Fibroblast of mammary gland (primary cell): ENCODE measurements at regions not wholly inside any gene's neighbourhood (a gene's known extent, or its start where the extent isn't known, plus 50 kb on each side); places are given as distances from the start of the nearest gene placed in this dataset.

Source experiments
- DNase-seq: peaks from one replicate; pipeline ENCODE4 v3.0.0-alpha.2; 2010; ENCODE audit warnings: low read depth
- H3K4me3 ChIP-seq: 2 replicates; pipeline ENCODE4 v1.5.1; 2011; ENCODE audit warnings: low read depth, mild to moderate bottlenecking, low read length, moderate library complexity; ENCODE audit not compliant: control insufficient read depth
- CTCF ChIP-seq: conservative IDR thresholded peaks from 2 replicates; pipeline ENCODE4 v1.5.1; 2011; ENCODE audit warnings: low read depth, low read length, inconsistent platforms; ENCODE audit not compliant: control insufficient read depth, insufficient read depth

- DNase-seq = no peak
Observed at GRCh38 chr12:53830631-53831030, 78.9 kb upstream of the CISTR start.

GRCh38 chr12:53836119-53836655 lies 84.4 kb upstream of the CISTR start:
- TF ChIP-seq CTCF = no peak
- H3K4me3 ChIP-seq = no peak overlapping the region
- no peak for DNase-seq

More at GRCh38 chr12:53830631-53831030, 78.9 kb upstream of the CISTR start:
- H3K4me3 ChIP-seq = no peak overlapping the region
- no peak for TF ChIP-seq CTCF

GRCh38 chr12:53838978-53839377 lies 87.2 kb upstream of the CISTR start:
- no peak for DNase-seq
- no peak for TF ChIP-seq CTCF
- H3K4me3 ChIP-seq = no peak overlapping the region

- no peak for TF ChIP-seq CTCF
- DNase-seq = no peak
- H3K4me3 ChIP-seq = no peak overlapping the region
Observed at GRCh38 chr12:53840316-53840715, 88.5 kb upstream of the CISTR start.

- no peak overlapping the region for H3K4me3 ChIP-seq
- no peak for TF ChIP-seq CTCF
- DNase-seq = no peak
Observed at GRCh38 chr12:53842686-53843085, 90.9 kb upstream of the CISTR start.

- DNase-seq = no peak
- H3K4me3 ChIP-seq = no peak overlapping the region
- TF ChIP-seq CTCF = no peak
Observed at GRCh38 chr12:53843545-53843944, 91.8 kb upstream of the CISTR start.
